DOHH2 (cell line): ENCODE measurements at regions not wholly inside any gene's neighbourhood (a gene's known extent, or its start where the extent isn't known, plus 50 kb on each side); places are given as distances from the start of the nearest gene placed in this dataset.

Experiments used
- CTCF ChIP-seq: fragments of 200-600 bp; sonication (generic); IDR thresholded peaks from one replicate; pipeline ENCODE4 v1.5.1; 2014; ENCODE audit warnings: antibody characterized with exemption, mild to moderate bottlenecking, low read depth, low read length; ENCODE audit not compliant: poor library complexity, severe bottlenecking
- EZH2phosphoT487 ChIP-seq: fragments of 200-600 bp; sonication (generic); IDR thresholded peaks from 2 replicates; pipeline ENCODE4 v1.6.1; 2017; ENCODE audit warnings: borderline replicate concordance, mild to moderate bottlenecking, antibody characterized with exemption, low read length, moderate library complexity, mixed read lengths

GRCh38 chr7:95674101-95674500 lies 77.8 kb upstream of the PDK4 start:
- TF ChIP-seq CTCF = no peak
- TF ChIP-seq EZH2phosphoT487 = no peak
